ENCODE measurements at regions not wholly inside any gene's neighbourhood (a gene's known extent, or its start where the extent isn't known, plus 50 kb on each side); places are given as distances from the start of the nearest gene placed in this dataset.

DNA sequence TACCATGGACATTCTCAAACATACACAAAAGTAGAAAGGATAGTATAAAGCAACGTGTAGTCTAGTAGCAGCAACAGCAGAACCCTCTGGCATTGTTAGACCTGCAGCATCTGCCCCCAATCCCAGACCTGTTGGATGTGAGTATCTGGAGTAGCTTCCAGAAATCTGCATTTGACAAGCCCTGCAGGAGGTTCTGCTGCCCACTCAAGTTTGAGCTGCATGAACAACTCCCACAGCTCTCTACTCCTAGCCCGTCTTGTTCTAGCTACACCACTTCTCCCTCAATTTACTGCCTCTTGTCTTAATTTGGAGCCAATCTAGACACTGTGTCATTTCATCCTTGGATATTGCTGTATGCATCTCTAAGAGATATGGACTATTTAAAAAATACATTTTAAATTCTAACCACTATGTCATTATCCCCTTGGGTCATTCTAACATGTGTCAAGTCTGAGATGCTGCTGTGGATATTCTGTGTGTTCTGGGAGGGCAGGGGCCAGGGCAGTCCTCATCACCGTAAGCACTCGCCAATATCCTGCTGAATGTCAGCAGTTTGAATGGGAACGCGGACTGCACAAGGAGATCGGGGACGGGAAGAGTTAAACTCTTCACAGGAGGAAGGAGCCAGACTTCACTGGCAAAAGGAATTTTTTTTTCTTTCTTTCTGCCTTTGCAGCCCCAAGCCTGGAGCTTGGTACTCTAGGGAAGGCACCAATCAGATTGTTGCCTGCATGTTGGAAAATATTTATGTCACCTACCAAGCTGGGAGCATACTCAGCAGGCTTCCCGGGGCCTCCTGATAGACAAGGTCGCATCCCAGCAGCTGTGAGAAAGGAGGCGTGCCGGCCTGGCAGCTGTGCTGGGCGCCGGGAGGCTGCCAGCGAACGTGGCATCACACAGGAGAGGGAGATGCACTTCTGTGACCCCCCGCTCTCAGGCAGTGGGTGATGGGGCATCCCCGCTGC lies 429.0 kb downstream of the MIAT start:
- no peak overlapping the region for H3K27ac ChIP-seq
- WGBS, result 41% methylated on average over 11 of the region's 18 CpGs
- H3K27me3 ChIP-seq, result peaks cover 31% of the 10 kb centered on the region
- DNase-seq (ENCODE audit: low spot score in 2 of 2), result no peak
- TF ChIP-seq EP300 (IDR thresholded peaks at IDR 0.05) (no peak), POLR2A (IDR thresholded peaks at IDR 0.05) (no peak), POLR2AphosphoS5 (IDR thresholded peaks at IDR 0.05) (no peak)
- TF ChIP-seq, protein P1, sequence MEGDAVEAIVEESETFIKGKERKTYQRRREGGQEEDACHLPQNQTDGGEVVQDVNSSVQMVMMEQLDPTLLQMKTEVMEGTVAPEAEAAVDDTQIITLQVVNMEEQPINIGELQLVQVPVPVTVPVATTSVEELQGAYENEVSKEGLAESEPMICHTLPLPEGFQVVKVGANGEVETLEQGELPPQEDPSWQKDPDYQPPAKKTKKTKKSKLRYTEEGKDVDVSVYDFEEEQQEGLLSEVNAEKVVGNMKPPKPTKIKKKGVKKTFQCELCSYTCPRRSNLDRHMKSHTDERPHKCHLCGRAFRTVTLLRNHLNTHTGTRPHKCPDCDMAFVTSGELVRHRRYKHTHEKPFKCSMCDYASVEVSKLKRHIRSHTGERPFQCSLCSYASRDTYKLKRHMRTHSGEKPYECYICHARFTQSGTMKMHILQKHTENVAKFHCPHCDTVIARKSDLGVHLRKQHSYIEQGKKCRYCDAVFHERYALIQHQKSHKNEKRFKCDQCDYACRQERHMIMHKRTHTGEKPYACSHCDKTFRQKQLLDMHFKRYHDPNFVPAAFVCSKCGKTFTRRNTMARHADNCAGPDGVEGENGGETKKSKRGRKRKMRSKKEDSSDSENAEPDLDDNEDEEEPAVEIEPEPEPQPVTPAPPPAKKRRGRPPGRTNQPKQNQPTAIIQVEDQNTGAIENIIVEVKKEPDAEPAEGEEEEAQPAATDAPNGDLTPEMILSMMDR (IDR thresholded peaks at IDR 0.05), result no peak
- no peak overlapping the region for H3K4me3 ChIP-seq
- H3K9me3 ChIP-seq, result no peaks in the 10 kb centered on the region
- no peaks in the 10 kb centered on the region for H3K36me3 ChIP-seq
- H3K4me1 ChIP-seq, result peaks cover 5% of the 10 kb centered on the region

DNA sequence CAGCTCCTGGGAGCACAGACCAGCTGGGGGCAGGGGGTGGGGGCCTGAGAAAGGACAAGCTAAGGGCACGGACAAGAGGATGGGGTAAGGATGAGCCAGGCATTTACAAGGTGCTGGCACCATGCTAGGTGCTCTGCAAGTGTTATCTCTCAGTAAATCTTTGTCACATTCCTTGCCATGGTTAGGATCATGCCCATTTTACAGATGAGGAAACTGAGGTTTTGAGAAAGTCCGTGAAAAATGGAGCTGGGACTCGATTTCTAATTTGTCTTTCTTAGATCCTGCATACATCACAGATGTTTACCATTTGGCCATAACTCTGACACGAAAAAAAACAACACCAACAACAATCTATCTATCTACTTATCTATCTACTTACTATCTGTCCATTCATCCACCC lies 429.7 kb downstream of the MIAT start:
- Histone ChIP-seq H3K9me3 (no peaks in the 10 kb centered on the region), H3K4me1 (peaks cover 5% of the 10 kb centered on the region), H3K4me3 (no peak overlapping the region), H3K27me3 (peaks cover 34% of the 10 kb centered on the region), H3K27ac (no peak overlapping the region), H3K36me3 (no peaks in the 10 kb centered on the region)
- TF ChIP-seq POLR2AphosphoS5 (IDR thresholded peaks at IDR 0.05) (no peak), POLR2A (IDR thresholded peaks at IDR 0.05) (no peak)
- TF ChIP-seq, protein P1 (IDR thresholded peaks at IDR 0.05), result no peak
- WGBS, result 77% methylated on average over 4 of the region's 4 CpGs
- no peak for DNase-seq (ENCODE audit: low spot score in 2 of 2)

DNA sequence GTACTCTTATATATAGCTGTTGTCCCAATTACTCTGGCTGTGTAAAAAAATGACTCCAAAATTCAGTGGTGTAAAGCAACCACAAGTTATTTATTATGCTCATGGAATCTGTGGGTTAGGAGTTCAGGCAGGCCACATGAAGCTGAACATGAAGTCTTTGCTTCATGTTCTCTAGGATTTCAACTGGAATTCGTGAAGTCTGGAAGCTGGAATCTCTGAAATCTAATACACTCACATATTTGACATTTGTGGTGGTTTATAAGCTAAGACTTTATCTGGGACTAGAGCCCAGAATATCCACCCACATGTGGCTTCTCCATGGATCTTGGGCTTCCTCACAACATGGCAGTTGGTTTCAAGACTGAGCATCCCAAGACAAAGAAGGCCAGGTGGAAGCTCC lies 430.6 kb downstream of the MIAT start:
- Histone ChIP-seq H3K27ac (no peak overlapping the region), H3K4me3 (no peak overlapping the region), H3K9me3 (no peaks in the 10 kb centered on the region), H3K36me3 (no peaks in the 10 kb centered on the region), H3K4me1 (peaks cover 5% of the 10 kb centered on the region), H3K27me3 (peaks cover 34% of the 10 kb centered on the region)
- no CpG with 5 or more reads among the region's 1 CpG for WGBS
- TF ChIP-seq POLR2AphosphoS5 (IDR thresholded peaks at IDR 0.05) (no peak), EP300 (IDR thresholded peaks at IDR 0.05) (no peak), POLR2A (IDR thresholded peaks at IDR 0.05) (no peak)
- TF ChIP-seq, protein P1 (IDR thresholded peaks at IDR 0.05), result no peak
- DNase-seq (ENCODE audit: low spot score in 2 of 2), result no peak

DNA sequence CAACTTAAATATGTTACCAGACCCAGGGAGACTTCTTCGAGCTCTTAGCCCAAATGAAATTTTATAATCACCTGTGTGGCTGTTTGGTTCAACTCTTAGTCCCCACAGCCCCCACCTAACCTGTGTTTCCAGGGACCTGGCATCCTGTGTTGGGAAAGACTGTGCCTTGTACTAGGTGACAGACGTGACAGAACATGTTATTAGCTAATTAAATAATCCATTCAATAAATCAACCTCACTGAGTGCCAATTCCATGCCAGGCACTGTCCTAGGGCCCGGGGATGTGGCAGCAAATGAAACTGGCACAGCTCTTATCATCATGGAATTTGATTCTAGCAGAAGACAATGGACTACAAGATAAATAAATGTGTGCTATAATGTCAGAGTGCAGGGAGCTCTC lies 431.9 kb downstream of the MIAT start:
- no peak overlapping the region for H3K4me3 ChIP-seq
- peaks cover 38% of the 10 kb centered on the region for H3K27me3 ChIP-seq
- H3K9me3 ChIP-seq, result no peaks in the 10 kb centered on the region
- no peak overlapping the region for H3K27ac ChIP-seq
- H3K4me1 ChIP-seq, result peaks cover 5% of the 10 kb centered on the region
- TF ChIP-seq POLR2A (IDR thresholded peaks at IDR 0.05) (no peak), POLR2AphosphoS5 (IDR thresholded peaks at IDR 0.05) (no peak), EP300 (IDR thresholded peaks at IDR 0.05) (no peak)
- TF ChIP-seq, protein P1 (IDR thresholded peaks at IDR 0.05), result no peak
- whole genome bisulfite sequencing, result 29% methylated on average over 3 of the region's 3 CpGs
- no peaks in the 10 kb centered on the region for H3K36me3 ChIP-seq
- DNase-seq (ENCODE audit: low spot score in 2 of 2), result no peak

DNA sequence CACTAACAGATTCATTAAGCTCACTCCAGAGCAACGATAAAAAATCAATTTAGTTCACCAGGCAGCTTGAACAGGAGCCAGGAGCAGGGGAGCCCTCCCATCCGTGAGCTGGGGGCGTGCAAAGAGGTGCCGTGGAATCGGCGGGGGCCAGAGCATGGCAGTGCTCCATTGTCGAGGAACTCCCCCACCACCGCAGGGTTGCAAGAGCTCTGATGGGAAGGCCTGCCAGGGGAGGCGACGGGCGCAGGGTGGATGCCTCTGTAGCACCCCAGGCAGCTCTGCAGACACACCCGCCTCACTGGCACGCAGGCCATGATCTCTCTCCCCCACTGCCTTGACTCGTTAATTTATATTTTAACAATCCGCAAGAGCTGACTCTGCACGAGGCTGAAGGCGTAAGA lies 433.2 kb downstream of the MIAT start:
- Histone ChIP-seq H3K4me3 (no peak overlapping the region), H3K36me3 (no peaks in the 10 kb centered on the region), H3K4me1 (peaks cover 5% of the 10 kb centered on the region), H3K27ac (no peak overlapping the region), H3K9me3 (no peaks in the 10 kb centered on the region), H3K27me3 (peaks cover 33% of the 10 kb centered on the region)
- no peak for DNase-seq (ENCODE audit: low spot score in 2 of 2)
- no peak for TF ChIP-seq POLR2A (IDR thresholded peaks at IDR 0.05)
- TF ChIP-seq, protein P1 (IDR thresholded peaks at IDR 0.05), result no peak
- TF ChIP-seq POLR2AphosphoS5 (IDR thresholded peaks at IDR 0.05), result no peak
- no peak for TF ChIP-seq EP300 (IDR thresholded peaks at IDR 0.05)
- WGBS, result 33% methylated on average over 16 of the region's 17 CpGs

Measured in suprapubic skin (tissue), 4 donors.